ENCODE measurements at regions not wholly inside any gene's neighbourhood (a gene's known extent, or its start where the extent isn't known, plus 50 kb on each side); places are given as distances from the start of the nearest gene placed in this dataset.

DNA sequence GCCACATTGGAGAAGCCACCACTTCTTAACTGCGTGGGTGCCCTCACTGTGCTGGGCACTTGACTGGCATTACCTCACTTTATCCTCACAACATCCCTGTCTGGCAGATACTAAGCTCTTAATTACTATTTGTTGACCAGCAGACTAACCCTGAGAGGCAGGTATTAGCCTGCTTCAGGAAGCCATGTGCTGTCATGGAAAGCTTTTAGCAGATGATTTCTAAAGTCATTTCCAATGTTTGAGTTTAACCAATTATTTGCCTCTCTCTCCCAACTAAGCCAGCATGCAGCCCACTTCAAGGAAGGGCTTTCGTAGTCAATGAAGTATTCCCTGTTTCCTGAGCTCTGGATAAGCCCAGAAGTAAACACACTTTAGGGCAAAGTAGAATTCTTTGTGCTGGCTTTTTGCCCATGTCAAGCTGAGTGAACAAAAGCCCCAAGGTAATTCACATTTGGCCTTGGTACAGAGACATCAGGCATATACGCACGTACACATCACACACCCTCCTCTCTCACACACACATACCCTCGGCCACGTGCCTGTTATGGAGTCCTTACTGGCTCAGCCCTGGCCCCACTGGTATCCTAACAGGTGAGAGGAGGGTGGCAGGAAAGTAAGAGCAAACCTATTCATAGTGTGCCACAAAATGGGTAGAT lies 108.6 kb downstream of the C1D start:
- TF ChIP-seq, protein P1, sequence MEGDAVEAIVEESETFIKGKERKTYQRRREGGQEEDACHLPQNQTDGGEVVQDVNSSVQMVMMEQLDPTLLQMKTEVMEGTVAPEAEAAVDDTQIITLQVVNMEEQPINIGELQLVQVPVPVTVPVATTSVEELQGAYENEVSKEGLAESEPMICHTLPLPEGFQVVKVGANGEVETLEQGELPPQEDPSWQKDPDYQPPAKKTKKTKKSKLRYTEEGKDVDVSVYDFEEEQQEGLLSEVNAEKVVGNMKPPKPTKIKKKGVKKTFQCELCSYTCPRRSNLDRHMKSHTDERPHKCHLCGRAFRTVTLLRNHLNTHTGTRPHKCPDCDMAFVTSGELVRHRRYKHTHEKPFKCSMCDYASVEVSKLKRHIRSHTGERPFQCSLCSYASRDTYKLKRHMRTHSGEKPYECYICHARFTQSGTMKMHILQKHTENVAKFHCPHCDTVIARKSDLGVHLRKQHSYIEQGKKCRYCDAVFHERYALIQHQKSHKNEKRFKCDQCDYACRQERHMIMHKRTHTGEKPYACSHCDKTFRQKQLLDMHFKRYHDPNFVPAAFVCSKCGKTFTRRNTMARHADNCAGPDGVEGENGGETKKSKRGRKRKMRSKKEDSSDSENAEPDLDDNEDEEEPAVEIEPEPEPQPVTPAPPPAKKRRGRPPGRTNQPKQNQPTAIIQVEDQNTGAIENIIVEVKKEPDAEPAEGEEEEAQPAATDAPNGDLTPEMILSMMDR (conservative IDR thresholded peaks at IDR 0.05; ENCODE audit: low read length) = no peak
- no peak overlapping the region for H3K4me3 ChIP-seq (ENCODE audit: low read length)
- no peak for DNase-seq (ENCODE audit: low read depth)

DNA sequence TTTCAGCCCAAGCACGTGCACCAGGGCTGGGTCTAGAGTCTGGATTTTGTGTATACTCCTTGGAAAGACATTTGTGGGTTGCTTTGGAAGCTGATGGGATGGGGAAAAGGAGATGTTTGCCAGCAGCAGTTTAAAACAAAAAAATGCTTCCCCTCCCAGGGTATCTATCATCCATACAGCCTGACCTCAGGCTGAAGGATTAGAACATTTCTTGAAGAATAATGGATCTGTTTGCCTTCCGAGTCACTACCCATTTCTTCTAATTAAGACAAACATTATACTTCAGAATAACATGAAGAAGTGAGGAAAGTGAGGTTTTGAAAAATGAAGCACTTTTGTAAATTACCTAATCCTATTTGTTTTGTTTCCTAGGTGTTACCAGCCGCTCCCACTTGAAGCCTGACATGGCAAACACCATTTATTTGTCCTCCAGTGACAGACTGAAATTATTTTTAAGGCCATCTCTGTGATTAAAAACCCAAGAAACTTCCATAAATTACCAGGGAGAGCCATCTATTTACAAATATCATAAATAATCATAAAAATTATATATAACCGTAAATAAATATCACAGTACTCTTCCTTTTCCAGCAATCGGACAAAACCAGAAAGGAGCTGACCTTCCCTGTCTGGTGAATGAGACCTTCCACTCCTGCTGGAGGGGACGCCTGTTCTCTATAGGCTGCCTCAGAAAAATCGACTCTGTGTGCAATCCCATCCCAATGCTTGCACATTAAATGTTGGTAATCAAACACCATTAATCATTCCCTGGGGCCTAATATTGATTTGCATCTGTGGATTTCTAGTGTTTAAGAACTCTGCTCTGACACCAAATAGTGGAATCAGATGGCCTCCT lies 106.8 kb downstream of the C1D start:
- TF ChIP-seq, protein P1 (conservative IDR thresholded peaks at IDR 0.05; ENCODE audit: low read length) = no peak
- no peak overlapping the region for H3K4me3 ChIP-seq (ENCODE audit: low read length)
- no peak for DNase-seq (ENCODE audit: low read depth)

GRCh38 chr2:67965246-67965645 lies 97.6 kb downstream of the C1D start:
- DNase-seq (ENCODE audit: low read depth) = peak; percentile 14
- no peak overlapping the region for H3K4me3 ChIP-seq (ENCODE audit: low read length)
- TF ChIP-seq, protein P1 (conservative IDR thresholded peaks at IDR 0.05; ENCODE audit: low read length) = no peak

DNA sequence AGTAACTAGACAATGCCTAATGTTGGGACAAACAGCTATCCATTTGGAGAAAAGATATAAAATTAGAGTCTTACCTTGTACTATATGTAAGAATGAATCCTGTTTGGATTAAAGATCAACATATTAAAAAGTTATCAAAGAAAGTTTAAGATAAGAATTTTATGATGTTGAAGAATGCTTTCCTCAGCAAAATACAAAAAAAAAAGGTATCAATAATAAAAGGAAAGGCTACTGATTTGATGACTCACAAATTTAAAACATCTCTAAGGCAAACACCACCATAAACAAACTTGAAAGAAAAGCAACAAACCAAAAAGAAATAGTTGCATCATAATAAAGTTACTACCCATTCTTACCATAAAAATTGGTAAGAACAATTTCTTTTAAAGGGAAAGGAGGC lies 92.7 kb downstream of the C1D start:
- DNase-seq (ENCODE audit: low read depth) = no peak
- H3K4me3 ChIP-seq (ENCODE audit: low read length) = no peak overlapping the region
- TF ChIP-seq, protein P1 (conservative IDR thresholded peaks at IDR 0.05; ENCODE audit: low read length) = no peak

GRCh38 chr2:67970542-67970941 lies 92.3 kb downstream of the C1D start:
- H3K4me3 ChIP-seq (ENCODE audit: low read length) = no peak overlapping the region
- DNase-seq (ENCODE audit: low read depth) = no peak
- TF ChIP-seq, protein P1 (conservative IDR thresholded peaks at IDR 0.05; ENCODE audit: low read length) = no peak

DNA sequence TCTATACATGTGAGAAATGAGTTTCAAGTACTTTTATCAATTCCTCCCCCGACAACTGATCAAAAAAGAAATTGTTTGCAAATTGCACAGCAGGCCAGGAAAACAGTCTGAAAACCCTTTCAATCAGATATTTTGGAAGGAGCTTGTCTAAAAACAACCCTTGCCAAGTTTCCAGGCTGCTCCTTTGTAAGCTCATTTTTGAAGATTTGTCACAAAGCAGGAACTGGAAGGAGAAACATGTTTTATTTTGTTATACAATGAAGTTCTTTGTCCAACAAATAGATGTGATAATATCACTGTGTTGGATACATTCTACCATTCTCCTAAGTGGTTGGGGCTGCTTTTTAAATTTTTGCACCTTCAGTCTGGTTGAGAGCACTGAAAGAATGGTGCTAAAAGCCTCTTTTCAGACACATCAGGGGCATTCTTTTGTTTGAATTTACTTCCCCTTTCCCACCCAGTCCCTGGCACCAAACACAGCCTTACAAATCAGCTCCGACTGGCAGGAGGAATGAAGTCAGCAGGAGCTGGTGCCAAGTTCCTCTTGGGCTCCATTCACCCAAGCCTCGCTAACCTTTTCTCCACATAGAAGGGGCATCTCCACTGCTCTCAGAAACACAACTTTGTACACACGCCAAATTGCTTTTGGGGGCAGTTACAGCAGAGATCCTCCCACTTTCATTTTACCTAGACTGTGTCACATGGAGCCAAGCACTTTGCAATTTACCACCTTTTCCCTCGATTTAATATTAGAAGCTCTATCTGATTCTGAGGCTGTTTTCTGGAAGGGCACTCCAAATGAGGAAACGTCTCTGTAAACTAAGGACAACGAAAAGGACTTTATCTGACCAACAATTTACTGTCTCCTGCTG lies 88.0 kb downstream of the C1D start:
- TF ChIP-seq, protein P1 (conservative IDR thresholded peaks at IDR 0.05; ENCODE audit: low read length) = no peak
- H3K4me3 ChIP-seq (ENCODE audit: low read length) = no peak overlapping the region
- DNase-seq (ENCODE audit: low read depth) = peak; percentile 29
